ENCODE measurements at regions not wholly inside any gene's neighbourhood (a gene's known extent, or its start where the extent isn't known, plus 50 kb on each side); places are given as distances from the start of the nearest gene placed in this dataset.

DNA sequence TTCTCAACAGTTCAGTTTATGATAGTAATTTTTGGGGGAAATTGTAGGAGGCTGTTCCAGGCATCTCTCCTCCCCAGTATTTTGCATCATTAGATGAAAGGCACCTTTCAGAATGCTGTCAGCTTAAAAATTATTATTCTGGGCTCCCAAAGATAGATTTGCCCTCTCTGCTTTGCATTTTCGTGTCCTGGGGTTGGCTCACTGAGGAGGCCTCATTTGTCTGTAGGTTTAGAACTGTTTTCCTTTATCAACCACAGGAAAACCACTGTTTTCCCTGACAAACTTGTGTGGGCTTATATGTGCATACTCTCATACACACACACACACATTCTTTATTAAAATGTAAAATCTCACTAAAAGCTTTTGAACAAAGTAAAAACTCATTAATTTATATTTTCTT, 197.2 kb upstream of the VCX3A start:
- Histone ChIP-seq H3K4me1 (no peaks in the 10 kb centered on the region), H3K27me3 (no peaks in the 10 kb centered on the region), H3K4me3 (ENCODE audit: low read depth, low read length) (no peak overlapping the region), H3K36me3 (no peaks in the 10 kb centered on the region), H3K9me3 (no peaks in the 10 kb centered on the region)
- no peak for DNase-seq
- TF ChIP-seq, protein P1, sequence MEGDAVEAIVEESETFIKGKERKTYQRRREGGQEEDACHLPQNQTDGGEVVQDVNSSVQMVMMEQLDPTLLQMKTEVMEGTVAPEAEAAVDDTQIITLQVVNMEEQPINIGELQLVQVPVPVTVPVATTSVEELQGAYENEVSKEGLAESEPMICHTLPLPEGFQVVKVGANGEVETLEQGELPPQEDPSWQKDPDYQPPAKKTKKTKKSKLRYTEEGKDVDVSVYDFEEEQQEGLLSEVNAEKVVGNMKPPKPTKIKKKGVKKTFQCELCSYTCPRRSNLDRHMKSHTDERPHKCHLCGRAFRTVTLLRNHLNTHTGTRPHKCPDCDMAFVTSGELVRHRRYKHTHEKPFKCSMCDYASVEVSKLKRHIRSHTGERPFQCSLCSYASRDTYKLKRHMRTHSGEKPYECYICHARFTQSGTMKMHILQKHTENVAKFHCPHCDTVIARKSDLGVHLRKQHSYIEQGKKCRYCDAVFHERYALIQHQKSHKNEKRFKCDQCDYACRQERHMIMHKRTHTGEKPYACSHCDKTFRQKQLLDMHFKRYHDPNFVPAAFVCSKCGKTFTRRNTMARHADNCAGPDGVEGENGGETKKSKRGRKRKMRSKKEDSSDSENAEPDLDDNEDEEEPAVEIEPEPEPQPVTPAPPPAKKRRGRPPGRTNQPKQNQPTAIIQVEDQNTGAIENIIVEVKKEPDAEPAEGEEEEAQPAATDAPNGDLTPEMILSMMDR (IDR thresholded peaks at IDR 0.05; ENCODE audit: low read depth, low read length), result no peak

DNA sequence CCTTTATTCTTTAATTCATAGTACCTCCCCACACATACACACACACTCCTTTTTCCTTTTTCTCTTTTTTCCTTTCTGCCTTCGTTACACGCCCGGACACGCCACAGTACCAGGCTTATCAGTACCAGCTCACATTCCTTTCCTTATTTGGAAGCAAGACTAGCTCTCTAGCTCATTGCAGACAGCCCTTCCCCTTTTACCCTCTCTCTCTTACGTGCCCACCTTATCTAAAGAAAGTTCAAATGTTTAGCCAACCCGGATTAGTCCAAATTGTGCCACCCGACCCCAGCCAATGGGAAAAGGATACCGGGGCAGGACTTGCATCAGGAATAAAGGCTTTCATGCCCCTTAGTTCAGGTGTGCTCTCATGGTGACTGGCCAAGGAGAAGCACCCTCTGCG, 194.7 kb upstream of the VCX3A start:
- Histone ChIP-seq H3K4me3 (ENCODE audit: low read depth, low read length) (no peak overlapping the region), H3K9me3 (no peaks in the 10 kb centered on the region), H3K27me3 (no peaks in the 10 kb centered on the region), H3K36me3 (no peaks in the 10 kb centered on the region), H3K4me1 (no peaks in the 10 kb centered on the region)
- TF ChIP-seq, protein P1 (IDR thresholded peaks at IDR 0.05; ENCODE audit: low read depth, low read length), result no peak
- no peak for DNase-seq

DNA sequence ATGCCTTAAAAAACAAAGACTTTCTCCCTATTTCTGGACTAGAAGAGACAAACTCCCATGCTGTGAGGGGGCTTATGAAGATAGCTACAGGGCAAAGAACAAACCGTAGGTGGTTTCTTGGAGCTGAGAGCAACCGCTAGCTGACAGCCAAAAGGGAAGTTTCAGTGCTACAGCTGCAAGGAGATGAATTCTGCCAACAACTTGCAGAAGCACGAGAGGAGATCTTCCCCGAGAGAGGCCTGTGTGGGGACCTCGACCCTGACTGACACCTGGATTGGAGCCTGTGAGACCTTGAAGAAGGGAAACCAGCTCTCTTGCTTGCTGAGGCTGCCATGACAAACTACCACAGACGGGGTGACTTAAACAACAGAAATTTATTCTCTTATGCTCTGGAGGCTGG, 183.8 kb upstream of the VCX3A start:
- Histone ChIP-seq H3K9me3 (no peaks in the 10 kb centered on the region), H3K4me1 (no peaks in the 10 kb centered on the region), H3K36me3 (no peaks in the 10 kb centered on the region), H3K27me3 (no peaks in the 10 kb centered on the region), H3K4me3 (ENCODE audit: low read depth, low read length) (no peak overlapping the region)
- DNase-seq, result no peak
- TF ChIP-seq, protein P1 (IDR thresholded peaks at IDR 0.05; ENCODE audit: low read depth, low read length), result no peak

DNA sequence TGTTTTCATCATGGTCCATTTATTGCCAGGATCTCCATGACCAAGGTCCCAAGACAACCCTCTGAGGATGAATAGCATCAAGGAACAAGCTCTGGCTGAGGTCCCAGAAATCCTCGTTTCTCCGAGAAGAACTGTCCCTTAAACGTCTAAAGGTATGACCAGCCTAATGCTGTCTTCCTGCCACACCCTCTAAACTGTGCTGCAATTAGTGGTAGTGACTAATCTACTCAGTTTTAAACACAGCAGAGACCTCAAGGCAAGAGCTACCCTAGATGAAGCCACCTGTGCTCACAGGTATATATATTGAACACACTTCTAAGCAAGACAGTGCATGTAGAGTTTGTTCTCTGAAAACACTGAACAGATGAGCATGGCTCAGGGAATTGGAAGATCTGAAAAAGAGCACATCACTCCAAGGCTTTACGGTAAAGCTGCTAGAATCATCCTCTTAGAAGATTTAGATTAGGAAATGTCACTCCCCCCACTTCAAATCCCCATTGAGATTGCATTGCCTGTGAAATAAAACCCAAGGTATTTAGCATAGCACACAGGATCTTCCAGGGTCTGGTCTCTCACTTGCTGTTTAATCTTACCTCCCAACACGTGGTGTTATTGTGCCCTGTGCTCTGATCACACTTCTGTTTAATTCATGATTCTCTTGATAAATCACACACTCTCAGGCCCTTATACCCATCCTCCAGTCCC, 173.9 kb upstream of the VCX3A start:
- H3K4me3 ChIP-seq (ENCODE audit: low read depth, low read length), result no peak overlapping the region
- H3K4me1 ChIP-seq, result no peaks in the 10 kb centered on the region
- H3K9me3 ChIP-seq, result no peaks in the 10 kb centered on the region
- TF ChIP-seq, protein P1 (IDR thresholded peaks at IDR 0.05; ENCODE audit: low read depth, low read length), result no peak
- H3K27me3 ChIP-seq, result no peaks in the 10 kb centered on the region
- DNase-seq, result no peak
- H3K36me3 ChIP-seq, result no peaks in the 10 kb centered on the region

DNA sequence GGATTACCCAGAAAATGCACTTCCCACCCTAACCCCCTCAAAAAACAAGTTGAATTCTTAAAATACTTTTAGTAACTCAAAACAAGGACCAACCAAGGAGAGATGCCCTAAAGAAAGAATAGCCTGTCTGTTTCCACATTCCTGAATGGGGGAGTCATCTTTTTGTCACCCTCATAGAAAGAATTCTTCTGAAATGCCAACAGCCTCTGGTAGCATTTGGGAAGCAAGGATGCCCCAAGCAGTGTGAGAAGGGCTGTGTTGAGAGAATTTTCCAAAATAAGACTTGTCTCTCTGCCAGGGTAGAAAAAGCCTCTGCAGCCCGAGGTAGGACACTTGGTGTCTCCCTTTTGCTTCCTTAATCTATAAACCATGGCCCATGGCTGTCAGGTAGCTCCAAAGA, 173.1 kb upstream of the VCX3A start:
- TF ChIP-seq, protein P1 (IDR thresholded peaks at IDR 0.05; ENCODE audit: low read depth, low read length), result no peak
- Histone ChIP-seq H3K4me3 (ENCODE audit: low read depth, low read length) (no peak overlapping the region), H3K9me3 (no peaks in the 10 kb centered on the region), H3K27me3 (no peaks in the 10 kb centered on the region), H3K4me1 (no peaks in the 10 kb centered on the region), H3K36me3 (no peaks in the 10 kb centered on the region)
- no peak for DNase-seq

DNA sequence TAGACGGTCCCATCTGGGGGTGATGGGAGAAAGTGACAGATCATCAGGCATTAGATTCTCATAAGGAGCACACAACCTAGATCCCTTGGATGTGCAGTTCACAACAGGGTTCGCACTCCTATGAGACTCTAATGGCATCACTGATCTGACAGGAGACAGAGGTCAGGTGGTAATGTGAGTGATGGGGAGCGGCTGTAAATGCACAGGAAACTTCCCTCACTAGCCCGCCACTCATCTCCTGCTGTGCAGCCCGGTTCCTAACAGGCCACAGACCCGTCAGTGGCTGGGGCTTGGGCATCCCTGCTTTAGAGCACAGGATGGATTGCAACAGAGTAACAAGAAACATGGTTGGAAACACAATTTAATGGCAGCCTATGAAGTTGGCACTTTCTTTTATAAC, 172.6 kb upstream of the VCX3A start:
- DNase-seq, result no peak
- no peaks in the 10 kb centered on the region for H3K36me3 ChIP-seq
- TF ChIP-seq, protein P1 (IDR thresholded peaks at IDR 0.05; ENCODE audit: low read depth, low read length), result no peak
- H3K4me3 ChIP-seq (ENCODE audit: low read depth, low read length), result no peak overlapping the region
- no peaks in the 10 kb centered on the region for H3K9me3 ChIP-seq
- H3K4me1 ChIP-seq, result no peaks in the 10 kb centered on the region
- H3K27me3 ChIP-seq, result no peaks in the 10 kb centered on the region
